Endothelial cell of umbilical vein (primary cell): ENCODE measurements at regions not wholly inside any gene's neighbourhood (a gene's known extent, or its start where the extent isn't known, plus 50 kb on each side); places are given as distances from the start of the nearest gene placed in this dataset.

Experiments
- BruUV-seq: library from RNA; stranded (reverse); fragments of 400-500 nt; replicated peaks from 2 replicates; lab custom pipeline; 2021; lab: Mats Ljungman, UMichigan
- CTCF ChIA-PET: fragments of 300-600, 350-600 bp; sonication (Branson Sonifier 250); formaldehyde crosslinking; loops from one replicate; lab custom pipeline; 2021; ENCODE audit warnings: antibody characterized with exemption, inconsistent platforms; lab: Charles Lee
- POLR2A ChIA-PET: fragments of 300-600, 350-600 bp; sonication (Branson Sonifier 250); formaldehyde crosslinking; loops from one replicate; lab custom pipeline; 2021; ENCODE audit warnings: antibody characterized with exemption, inconsistent platforms; lab: Charles Lee
- DNase-seq: peaks from one replicate; pipeline ENCODE4 v3.0.0-alpha.2; 2011; ENCODE audit warnings: low read depth, low spot score
- FAIRE-seq: peaks from 2 replicates; lab custom pipeline; 2011; peaks lifted over from hg19 to GRCh38; lab: Jason Lieb, UNC
- H2AFZ ChIP-seq: 2 replicates; pipeline ENCODE4 v1.6.0; 2012; ENCODE audit warnings: low read depth, low read length, control low read depth, inconsistent platforms
- H3K27ac ChIP-seq: 2 replicates; pipeline ENCODE4 v1.5.1; 2011; ENCODE audit warnings: low read depth, mild to moderate bottlenecking, control low read depth, low read length, moderate library complexity; ENCODE audit not compliant: insufficient read depth
- H3K27me3 ChIP-seq, 2 experiments: 2 replicates each; pipeline versions ENCODE4 v1.6.0 to v1.6.1; 2011; ENCODE audit warnings: low read length in 2 of 2, mixed read lengths in 1 of 2; ENCODE audit not compliant: control insufficient read depth in 2 of 2, insufficient read depth in 2 of 2
- H3K36me3 ChIP-seq, 2 experiments: 2 replicates in 1 of 2; 3 replicates in 1 of 2; pipeline ENCODE4 v1.5.1; 2011; ENCODE audit warnings: low read length in 2 of 2, mild to moderate bottlenecking in 1 of 2, moderate library complexity in 1 of 2; ENCODE audit not compliant: control insufficient read depth in 2 of 2, insufficient read depth in 2 of 2; ENCODE audit errors: extremely low read depth in 1 of 2
- H3K4me1 ChIP-seq: 3 replicates; pipeline ENCODE4 v1.5.1; 2011; ENCODE audit warnings: mild to moderate bottlenecking, low read length; ENCODE audit not compliant: control insufficient read depth, insufficient read depth; ENCODE audit errors: extremely low read depth
- H3K4me2 ChIP-seq: 2 replicates; pipeline ENCODE4 v1.6.1; 2011; ENCODE audit warnings: low read length, control low read depth, mixed read lengths; ENCODE audit not compliant: insufficient read depth
- H3K4me3 ChIP-seq, 3 experiments: fragments of 200-600 bp in 1 of 3; sonication (generic), shearing (Covaris generic) in 1 of 3; replicated peaks in 1 of 3; 2 replicates each; pipeline ENCODE4 v1.5.1; 2011 to 2016; ENCODE audit warnings: control low read depth in 3 of 3, low read length in 3 of 3, mild to moderate bottlenecking in 2 of 3, inconsistent platforms in 1 of 3, low read depth in 1 of 3, moderate library complexity in 1 of 3; ENCODE audit not compliant: insufficient read depth in 1 of 3
- H3K79me2 ChIP-seq: 2 replicates; pipeline ENCODE4 v1.6.0; 2012; ENCODE audit warnings: low read length, inconsistent platforms; ENCODE audit not compliant: control insufficient read depth, insufficient read depth
- H3K9ac ChIP-seq: replicated peaks from 2 replicates; pipeline ENCODE3; 2011; ENCODE audit warnings: low read length, control low read depth; ENCODE audit not compliant: insufficient read depth; ENCODE audit errors: extremely low read depth
- H3K9me1 ChIP-seq: replicated peaks from 3 replicates; pipeline ENCODE4 v1.6.0; 2011; ENCODE audit warnings: mild to moderate bottlenecking, low read length; ENCODE audit not compliant: control insufficient read depth, insufficient read depth; ENCODE audit errors: extremely low read depth
- H3K9me3 ChIP-seq: replicated peaks from 2 replicates; pipeline ENCODE4 v1.5.1; 2012; ENCODE audit warnings: low read length, inconsistent platforms; ENCODE audit not compliant: control insufficient read depth, insufficient read depth
- H4K20me1 ChIP-seq: replicated peaks from 2 replicates; pipeline ENCODE3; 2011; ENCODE audit warnings: mild to moderate bottlenecking, low read length; ENCODE audit not compliant: control insufficient read depth, insufficient read depth; ENCODE audit errors: extremely low read depth
- EZH2 ChIP-seq: IDR thresholded peaks from 2 replicates; pipeline ENCODE4 v1.6.1; 2012; ENCODE audit warnings: borderline replicate concordance, low read depth, mild to moderate bottlenecking, moderate library complexity, low read length, inconsistent platforms; ENCODE audit not compliant: severe bottlenecking
- FOS ChIP-seq: IDR thresholded peaks from 2 replicates; pipeline ENCODE4 v1.6.1; 2011; ENCODE audit warnings: mild to moderate bottlenecking, low read length, moderate library complexity, borderline replicate concordance; ENCODE audit not compliant: insufficient read depth
- GATA2 ChIP-seq: IDR thresholded peaks from 2 replicates; pipeline ENCODE4 v1.7.0; 2011; ENCODE audit warnings: low read depth, mild to moderate bottlenecking, moderate library complexity, mixed read lengths, low read length; ENCODE audit not compliant: insufficient read length, insufficient read depth
- JUN ChIP-seq: IDR thresholded peaks from 2 replicates; pipeline ENCODE4 v1.6.1; 2011; ENCODE audit warnings: borderline replicate concordance, low read depth; ENCODE audit not compliant: insufficient read length, insufficient read depth
- MYC ChIP-seq: IDR thresholded peaks from one replicate; pipeline ENCODE4 v1.6.1; 2011; ENCODE audit warnings: mild to moderate bottlenecking, low read depth, low read length
- POLR2A ChIP-seq: IDR thresholded peaks from 2 replicates; pipeline ENCODE4 v1.6.1; 2012; ENCODE audit warnings: low read depth, mild to moderate bottlenecking, control low read depth, low read length
- POLR2AphosphoS5 ChIP-seq: IDR thresholded peaks from 2 replicates; pipeline ENCODE4 v1.6.1; 2012; ENCODE audit warnings: low read depth, mild to moderate bottlenecking, control low read depth, low read length, moderate library complexity; ENCODE audit not compliant: insufficient read depth
- dilution Hi-C: fragments of 300-500 bp; cut with MboI; formaldehyde crosslinking; loops from one replicate; pipeline ENCODE4 v1.15.0; 2019; ENCODE audit warnings: low sequenced_read_pairs; ENCODE audit not compliant: extremely low pct_ligation_motif_present
- intact Hi-C: fragments of 100-400 bp; cut with micrococcal nuclease; formaldehyde crosslinking; loops from one replicate; pipeline ENCODE4 v1.10.0; 2022
- TF ChIP-seq, protein P1 (sequence below), 2 donors: IDR thresholded peaks; 1 replicate in 1 of 2; 2 replicates in 1 of 2; pipeline ENCODE4 v1.5.1; 2011; ENCODE audit warnings: low read length in 2 of 2, mild to moderate bottlenecking in 2 of 2, moderate library complexity in 2 of 2, control low read depth in 1 of 2, inconsistent platforms in 1 of 2, low read depth in 1 of 2; ENCODE audit not compliant: insufficient read depth in 1 of 2; ENCODE audit errors: extremely low read depth in 1 of 2
- TF ChIP-seq, protein P2 (sequence below): IDR thresholded peaks from 2 replicates; pipeline ENCODE4 v1.6.1; 2011; ENCODE audit not compliant: insufficient read depth, insufficient read length

GRCh38 chr10:110404413-110404812 is 93.3 kb upstream of the DUSP5 start:
- FAIRE-seq (no peak), DNase-seq (no peak)
- no TSS peak for BruUV-seq
- Histone ChIP-seq H4K20me1 (no peaks in the 10 kb centered on the region), H2AFZ (no peak overlapping the region), H3K27ac (no peak overlapping the region), H3K4me2 (no peak overlapping the region), H3K4me1 (peaks cover 47% of the 10 kb centered on the region), H3K9me3 (no peaks in the 10 kb centered on the region), H3K27me3 (no peaks in the 10 kb centered on the region), H3K9ac (no peak overlapping the region), H3K79me2 (no peaks in the 10 kb centered on the region), H3K36me3 (no peaks in the 10 kb centered on the region), H3K4me3 (no peak overlapping the region), H3K9me1 (no peaks in the 10 kb centered on the region)
- TF ChIP-seq GATA2 (no peak), JUN (no peak), EZH2 (no peak), POLR2AphosphoS5 (no peak), POLR2A (no peak), MYC (no peak), FOS (no peak)
- TF ChIP-seq, protein P1, sequence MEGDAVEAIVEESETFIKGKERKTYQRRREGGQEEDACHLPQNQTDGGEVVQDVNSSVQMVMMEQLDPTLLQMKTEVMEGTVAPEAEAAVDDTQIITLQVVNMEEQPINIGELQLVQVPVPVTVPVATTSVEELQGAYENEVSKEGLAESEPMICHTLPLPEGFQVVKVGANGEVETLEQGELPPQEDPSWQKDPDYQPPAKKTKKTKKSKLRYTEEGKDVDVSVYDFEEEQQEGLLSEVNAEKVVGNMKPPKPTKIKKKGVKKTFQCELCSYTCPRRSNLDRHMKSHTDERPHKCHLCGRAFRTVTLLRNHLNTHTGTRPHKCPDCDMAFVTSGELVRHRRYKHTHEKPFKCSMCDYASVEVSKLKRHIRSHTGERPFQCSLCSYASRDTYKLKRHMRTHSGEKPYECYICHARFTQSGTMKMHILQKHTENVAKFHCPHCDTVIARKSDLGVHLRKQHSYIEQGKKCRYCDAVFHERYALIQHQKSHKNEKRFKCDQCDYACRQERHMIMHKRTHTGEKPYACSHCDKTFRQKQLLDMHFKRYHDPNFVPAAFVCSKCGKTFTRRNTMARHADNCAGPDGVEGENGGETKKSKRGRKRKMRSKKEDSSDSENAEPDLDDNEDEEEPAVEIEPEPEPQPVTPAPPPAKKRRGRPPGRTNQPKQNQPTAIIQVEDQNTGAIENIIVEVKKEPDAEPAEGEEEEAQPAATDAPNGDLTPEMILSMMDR (IDR thresholded peaks at IDR 0.05; ENCODE audit: extremely low read depth in 1 of 2, insufficient read depth in 1 of 2, low read depth in 1 of 2, low read length in 2 of 2): no peak
- TF ChIP-seq, protein P2, sequence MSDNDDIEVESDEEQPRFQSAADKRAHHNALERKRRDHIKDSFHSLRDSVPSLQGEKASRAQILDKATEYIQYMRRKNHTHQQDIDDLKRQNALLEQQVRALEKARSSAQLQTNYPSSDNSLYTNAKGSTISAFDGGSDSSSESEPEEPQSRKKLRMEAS: no peak
- ChIA-PET POLR2A (no interaction called here), CTCF (interaction anchor here (1.4 kb wide), 1 partner anchor 50 kb away, joined by 3 read pairs; no protein-coding TSS in a partner anchor)
- intact Hi-C loops (no loop called here), dilution Hi-C loops (no loop called here)
